GM21737 (cell line): ENCODE measurements at regions not wholly inside any gene's neighbourhood (a gene's known extent, or its start where the extent isn't known, plus 50 kb on each side); places are given as distances from the start of the nearest gene placed in this dataset.

ENCODE experiments used
- ATAC-seq: cut with Tn5 transposase; IDR thresholded peaks from one replicate; pipeline ENCODE4 v1.9.1; 2021; ENCODE audit warnings: mild to moderate bottlenecking, moderate library complexity; ENCODE audit not compliant: unreplicated experiment

GRCh38 chr6:108751851-108752732, 96.1 kb upstream of the ARMC2 start:
- no peak for ATAC-seq

- no peak for ATAC-seq
Observed at GRCh38 chr6:108752733-108753590, 95.3 kb upstream of the ARMC2 start.

- no peak for ATAC-seq
Observed at GRCh38 chr6:108755257-108756240, 92.7 kb upstream of the ARMC2 start.

- no peak for ATAC-seq
Observed at GRCh38 chr6:108757357-108757756, 90.9 kb upstream of the ARMC2 start.

DNA sequence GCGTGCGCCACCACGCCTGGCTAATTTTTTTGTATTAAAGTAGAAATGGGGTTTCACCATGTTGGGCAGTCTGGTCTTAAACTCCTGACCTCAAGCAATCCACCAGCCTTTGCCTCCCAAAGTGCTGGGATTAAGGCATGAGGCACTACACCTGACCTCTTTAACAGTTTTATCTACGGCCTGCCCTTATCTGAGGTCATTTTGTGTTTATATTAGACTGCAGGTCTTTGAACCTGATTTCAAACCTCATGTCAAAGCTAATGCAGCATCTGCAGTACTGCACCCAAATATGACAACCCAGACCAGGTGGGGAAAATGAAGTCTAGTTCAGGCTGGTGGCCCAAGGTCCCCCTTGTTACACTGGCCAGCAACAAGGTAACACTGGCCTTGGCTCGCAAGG, 89.3 kb upstream of the ARMC2 start:
- no peak for ATAC-seq

DNA sequence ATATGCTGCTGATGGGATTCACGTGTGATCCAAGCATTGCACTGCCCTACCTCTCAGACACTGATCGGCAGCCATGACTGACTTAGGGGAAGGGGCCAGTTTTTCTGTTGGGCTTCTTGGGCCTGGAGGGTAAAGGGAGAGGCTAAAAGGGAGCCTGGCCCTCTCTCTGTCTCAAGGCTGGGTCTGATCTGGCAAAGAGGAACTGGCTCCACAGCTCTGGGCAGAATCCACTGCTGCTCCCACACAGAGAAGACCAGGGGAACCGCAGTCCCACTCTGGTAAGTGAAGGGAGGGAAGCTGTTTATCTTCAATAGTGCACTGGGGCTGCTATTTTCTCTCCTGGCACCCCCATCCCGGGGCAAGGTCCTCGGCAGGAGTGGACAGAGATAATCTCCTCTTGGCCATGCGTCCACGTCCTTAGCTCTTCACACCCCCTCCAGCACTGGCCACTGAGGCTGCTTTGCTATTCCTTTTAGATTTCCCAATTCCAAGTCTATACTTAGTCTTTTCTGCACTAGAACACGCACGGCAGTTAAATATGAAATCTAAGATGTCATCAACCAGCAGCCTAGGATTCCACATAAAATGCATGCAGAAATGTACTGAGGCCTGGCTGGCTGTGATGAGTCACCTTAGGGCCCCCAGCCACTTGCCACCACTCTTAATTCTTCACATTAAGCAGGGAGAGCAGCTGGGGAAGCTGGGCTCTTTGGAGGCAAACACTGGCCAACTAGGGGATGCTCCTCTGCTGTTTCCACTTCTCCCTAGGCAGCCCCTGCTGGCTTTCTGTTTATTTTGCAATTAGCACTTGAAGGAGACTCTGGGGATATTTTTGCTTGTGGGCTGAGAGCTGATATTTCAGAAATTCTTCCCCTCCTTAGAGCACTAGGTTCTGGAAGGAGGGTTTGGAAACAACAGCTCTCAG, 87.8 kb upstream of the ARMC2 start:
- ATAC-seq = no peak

- no peak for ATAC-seq
Observed at GRCh38 chr6:108762394-108762793, 85.8 kb upstream of the ARMC2 start.

GRCh38 chr6:108763931-108764579, 84.2 kb upstream of the ARMC2 start:
- no peak for ATAC-seq

DNA sequence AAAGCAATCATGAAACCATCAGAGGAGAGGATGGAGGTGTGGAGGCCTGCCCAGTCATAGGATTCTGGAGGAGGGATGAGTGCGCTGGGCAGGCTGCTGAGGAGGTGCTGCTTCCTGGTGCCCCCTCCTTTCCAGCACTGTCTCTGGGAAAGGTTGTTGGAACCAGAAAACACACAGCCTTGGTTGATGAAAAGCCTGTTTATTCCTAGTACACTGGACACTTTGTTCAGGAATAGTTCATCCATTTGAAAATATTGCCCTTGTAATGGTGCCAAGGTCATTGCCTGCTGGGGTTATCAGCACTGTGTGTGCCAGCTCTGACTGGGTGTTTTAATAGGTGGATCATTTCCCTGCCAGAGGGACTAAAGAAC, 83.7 kb upstream of the ARMC2 start:
- ATAC-seq = no peak

DNA sequence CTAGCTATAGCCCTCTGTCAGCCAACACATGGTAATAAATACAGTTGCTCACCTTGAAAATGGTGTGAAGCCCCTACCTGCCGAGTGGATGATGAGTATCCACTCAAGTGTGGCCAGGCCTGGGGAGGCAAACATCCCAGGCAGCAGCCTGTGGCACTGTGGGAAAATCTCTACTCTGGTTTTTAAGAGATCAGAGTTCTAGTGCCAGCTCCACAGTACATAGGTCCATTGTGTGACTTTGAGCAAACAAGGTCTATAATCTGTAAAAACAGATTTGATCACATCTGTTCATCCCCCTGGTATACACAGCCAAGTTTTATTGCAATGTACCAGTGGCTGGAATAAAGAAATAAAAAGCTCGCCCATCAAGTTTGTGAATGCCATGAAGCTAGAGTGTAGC, 82.7 kb upstream of the ARMC2 start:
- no peak for ATAC-seq

DNA sequence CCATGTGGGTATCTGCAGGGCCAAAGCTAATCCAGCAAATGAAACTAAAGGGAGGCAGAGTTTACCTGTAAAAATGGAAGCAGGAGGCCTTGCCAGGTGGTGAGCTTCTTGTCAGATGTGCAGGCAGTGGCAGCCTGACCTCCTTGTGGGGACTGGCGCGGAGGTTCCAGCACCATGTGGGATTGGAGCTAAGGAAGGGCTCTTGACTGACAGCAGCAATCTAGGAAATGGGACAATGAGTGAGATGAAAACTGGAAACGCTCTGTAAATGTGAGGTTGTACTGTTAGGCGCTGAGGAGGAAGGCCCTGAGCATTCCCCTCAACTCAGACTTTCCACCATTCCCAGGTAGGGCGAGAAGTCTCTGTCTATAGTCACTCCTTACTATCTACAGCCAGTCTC, 81.8 kb upstream of the ARMC2 start:
- ATAC-seq = no peak

DNA sequence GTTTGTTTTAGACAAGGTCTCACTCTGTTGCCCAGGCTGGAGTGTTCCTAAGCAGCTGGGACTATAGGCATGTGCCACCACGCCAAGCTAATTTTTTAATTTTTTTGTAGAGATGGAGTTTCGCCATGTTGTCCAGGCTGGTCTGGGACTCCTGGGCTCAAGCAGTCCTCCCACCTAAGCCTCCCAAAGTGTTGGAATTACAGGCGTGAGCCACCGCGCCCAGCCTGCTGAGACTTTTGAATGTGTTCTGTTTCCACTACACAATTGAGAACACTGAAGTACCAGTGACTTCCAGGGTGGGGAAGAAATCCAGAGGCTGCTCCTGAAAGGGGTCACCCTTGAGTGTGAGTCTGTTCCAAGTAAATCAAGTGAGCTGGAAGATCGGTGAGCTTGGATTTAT, 81.3 kb upstream of the ARMC2 start:
- ATAC-seq = no peak

- ATAC-seq = no peak
Observed at GRCh38 chr6:108767418-108768165, 80.6 kb upstream of the ARMC2 start.

DNA sequence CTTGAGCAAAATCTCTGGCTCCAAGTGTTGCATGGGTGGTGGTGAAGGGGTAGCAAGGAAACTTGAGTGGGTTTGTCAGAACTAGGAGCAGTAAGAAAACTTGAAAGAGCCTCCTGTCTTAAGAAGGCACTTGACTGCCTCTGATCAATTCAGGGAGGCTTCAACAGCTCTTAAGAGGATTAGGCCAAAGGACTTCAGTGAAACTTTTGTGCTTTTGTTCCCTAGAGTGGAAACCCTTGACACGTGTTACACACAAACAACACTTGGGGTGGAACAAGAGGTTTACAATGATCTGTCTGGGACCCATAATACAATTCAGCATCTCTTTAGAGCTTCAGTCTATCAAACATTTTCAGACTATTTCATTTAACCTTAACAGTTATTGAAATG, 80.1 kb upstream of the ARMC2 start:
- ATAC-seq = no peak

DNA sequence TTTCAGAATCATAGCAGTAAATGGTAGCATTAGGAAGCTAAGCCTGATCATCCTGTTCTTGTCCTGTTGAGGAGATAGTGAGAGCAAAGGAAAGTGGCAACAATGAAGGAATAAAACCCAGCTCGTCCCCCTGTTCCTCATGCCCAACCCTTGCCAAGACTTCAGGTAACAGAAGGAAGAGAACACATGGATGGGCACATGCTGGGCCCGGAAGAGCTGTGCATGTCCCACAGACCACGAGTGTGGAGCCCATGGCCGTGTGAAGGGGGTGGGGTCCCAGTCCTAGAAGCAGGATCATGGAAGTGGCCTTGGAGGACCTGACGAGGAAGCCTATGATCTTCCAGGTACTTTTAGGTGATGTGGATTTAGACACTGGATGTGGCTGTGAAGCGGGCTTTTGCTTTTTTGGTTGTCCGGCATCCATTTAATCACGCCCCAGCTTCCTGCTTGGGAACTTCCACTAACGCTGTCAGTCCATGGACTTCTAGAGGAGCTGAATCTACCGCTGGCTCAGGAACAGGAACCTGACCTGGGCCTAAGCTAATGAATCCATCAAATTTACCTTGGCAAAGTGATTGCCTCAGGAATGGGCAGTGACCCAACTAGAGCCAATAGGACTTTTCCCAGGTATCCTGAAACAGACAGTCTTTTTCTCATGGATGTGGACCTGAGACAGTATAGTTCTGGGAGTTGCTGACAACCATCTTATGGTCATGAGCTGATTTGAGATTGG, 79.3 kb upstream of the ARMC2 start:
- no peak for ATAC-seq

DNA sequence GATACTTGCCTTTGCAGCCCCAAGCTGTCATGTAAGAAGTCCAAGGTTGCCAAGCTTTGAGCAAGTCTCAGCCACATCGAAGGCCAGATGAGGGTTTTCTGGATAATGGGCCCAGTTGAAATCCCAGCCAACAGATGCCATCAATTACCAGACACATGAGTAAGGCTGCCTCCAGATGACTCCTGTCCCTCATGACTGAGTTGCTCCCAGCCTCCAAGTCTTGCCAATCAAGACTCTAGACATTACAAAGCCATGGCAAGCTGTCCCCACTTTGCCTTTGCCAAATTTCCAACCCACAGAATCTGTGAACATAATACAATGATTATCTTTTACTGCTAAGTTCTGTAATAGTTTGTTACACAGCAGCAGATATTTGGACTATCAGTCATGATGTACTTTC, 76.8 kb upstream of the ARMC2 start:
- ATAC-seq = no peak

DNA sequence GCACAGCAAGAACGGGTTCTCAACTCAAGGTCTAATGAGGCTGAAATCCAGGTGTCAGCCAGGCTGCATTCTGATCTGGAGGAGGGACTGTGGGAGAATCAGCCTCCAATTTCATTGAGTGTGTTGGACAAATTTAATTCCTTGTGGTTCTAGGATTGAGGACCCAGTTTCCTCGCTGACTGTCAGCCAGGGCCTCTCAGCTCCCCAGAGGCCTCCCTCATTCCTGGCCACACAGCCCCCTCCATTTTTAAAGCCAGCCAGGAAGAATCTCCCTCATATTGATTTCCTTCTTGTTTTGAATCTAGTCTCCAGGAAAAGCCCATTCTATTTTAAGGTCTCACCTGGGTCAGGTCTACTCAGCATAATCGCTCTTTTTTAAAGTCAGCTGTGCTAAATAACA, 73.7 kb upstream of the ARMC2 start:
- no peak for ATAC-seq

DNA sequence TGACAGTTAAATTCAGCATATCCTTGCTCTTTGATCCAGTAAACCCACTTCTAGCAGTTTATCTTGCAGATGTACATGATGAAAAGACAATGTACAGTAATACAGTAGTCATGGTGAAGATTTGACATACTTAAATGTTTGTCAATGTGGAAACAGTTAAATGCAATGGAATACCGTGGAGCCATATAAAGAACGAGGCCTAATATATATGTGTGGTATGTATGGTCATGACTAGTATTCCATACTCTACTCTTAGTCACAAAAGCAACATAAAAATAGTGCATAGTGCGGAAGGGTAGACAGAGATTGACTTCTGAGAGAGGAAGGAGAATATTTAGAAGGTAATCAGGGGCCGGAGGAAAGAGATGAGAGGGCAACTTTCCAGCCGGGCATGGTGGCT, 70.7 kb upstream of the ARMC2 start:
- ATAC-seq = no peak
